CD4-positive, alpha-beta T cell (primary cell): ENCODE measurements at regions not wholly inside any gene's neighbourhood (a gene's known extent, or its start where the extent isn't known, plus 50 kb on each side); places are given as distances from the start of the nearest gene placed in this dataset.

Source experiments
- ATAC-seq: fragments of 200-7000 bp; cut with Tn5 transposase; one replicate; pipeline ENCODE4 v1.10.0; 2022; ENCODE audit warnings: mild to moderate bottlenecking; ENCODE audit not compliant: poor library complexity
- CTCF ChIA-PET: fragments of 350-600 bp; sonication (Branson Sonifier 250); formaldehyde crosslinking; loops from one replicate; lab custom pipeline; 2021; ENCODE audit warnings: antibody characterized with exemption, inconsistent platforms; lab: Charles Lee
- POLR2A ChIA-PET: fragments of 350-600 bp; sonication (Branson Sonifier 250); formaldehyde crosslinking; loops from one replicate; lab custom pipeline; 2021; ENCODE audit warnings: antibody characterized with exemption, inconsistent platforms; lab: Charles Lee
- DNase-seq, 14 experiments: peaks; one replicate each; pipeline ENCODE4 v3.0.0-alpha.2; 2013 to 2020; ENCODE audit warnings: mixed read lengths in 2 of 14
- H3K27ac ChIP-seq, 2 donors: one replicate each; pipeline versions ENCODE4 v1.5.1 to v1.7.0; 2013; ENCODE audit warnings: low read length in 2 of 2, low read depth in 1 of 2, mild to moderate bottlenecking in 1 of 2
- H3K27me3 ChIP-seq, 2 experiments: 1 replicate in 1 of 2; 2 replicates in 1 of 2; pipeline versions ENCODE4 v1.6.1 to v1.7.0; 2013; ENCODE audit warnings: low read length in 2 of 2, control low read depth in 1 of 2, mild to moderate bottlenecking in 1 of 2, moderate library complexity in 1 of 2; ENCODE audit not compliant: insufficient read depth in 2 of 2, control insufficient read depth in 1 of 2
- H3K36me3 ChIP-seq: one replicate; pipeline ENCODE4 v1.6.1; 2013; ENCODE audit warnings: low read length, control low read depth; ENCODE audit not compliant: insufficient read depth
- H3K4me1 ChIP-seq: one replicate; pipeline ENCODE4 v1.6.1; 2013; ENCODE audit warnings: low read length, control low read depth; ENCODE audit not compliant: insufficient read depth
- H3K4me3 ChIP-seq: one replicate; pipeline ENCODE4 v1.5.1; 2013; ENCODE audit warnings: mild to moderate bottlenecking, low read length, moderate library complexity
- H3K9me3 ChIP-seq, 2 experiments: 1 replicate in 1 of 2; 2 replicates in 1 of 2; pipeline versions ENCODE4 v1.6.1 to v1.7.0; 2013; ENCODE audit warnings: low read length in 2 of 2, mild to moderate bottlenecking in 2 of 2, control low read depth in 1 of 2, moderate library complexity in 1 of 2; ENCODE audit not compliant: control insufficient read depth in 1 of 2, insufficient read depth in 1 of 2
- H3K27ac Mint-ChIP-seq: one replicate; pipeline ENCODE4 v1.8.0; 2020; ENCODE audit warnings: mixed read lengths
- H3K27me3 Mint-ChIP-seq: one replicate; pipeline ENCODE4 v1.8.0; 2021; ENCODE audit warnings: mixed read lengths
- H3K36me3 Mint-ChIP-seq: one replicate; pipeline ENCODE4 v1.8.0; 2021; ENCODE audit warnings: low read depth, mixed read lengths
- H3K4me1 Mint-ChIP-seq: one replicate; pipeline ENCODE4 v1.8.0; 2021; ENCODE audit warnings: low read depth, mixed read lengths
- H3K4me3 Mint-ChIP-seq: one replicate; pipeline ENCODE4 v1.8.0; 2020; ENCODE audit warnings: mild to moderate bottlenecking, mixed read lengths
- H3K9me3 Mint-ChIP-seq: one replicate; pipeline ENCODE4 v1.8.0; 2020; ENCODE audit warnings: mixed read lengths
- intact Hi-C, 2 experiments: fragments of 100-400 bp; cut with DNase I in 1 of 2; cut with micrococcal nuclease in 1 of 2; formaldehyde crosslinking; loops; one replicate each; pipeline versions ENCODE4 v1.15.1 to v1.9.0; 2023 to 2025; cut with DNase I, micrococcal nuclease
- TF ChIP-seq, protein P1 (sequence below): fragments of 200-600 bp; IDR thresholded peaks from one replicate; pipeline ENCODE4 v1.8.0; 2022; ENCODE audit warnings: antibody characterized with exemption, mild to moderate bottlenecking

DNA sequence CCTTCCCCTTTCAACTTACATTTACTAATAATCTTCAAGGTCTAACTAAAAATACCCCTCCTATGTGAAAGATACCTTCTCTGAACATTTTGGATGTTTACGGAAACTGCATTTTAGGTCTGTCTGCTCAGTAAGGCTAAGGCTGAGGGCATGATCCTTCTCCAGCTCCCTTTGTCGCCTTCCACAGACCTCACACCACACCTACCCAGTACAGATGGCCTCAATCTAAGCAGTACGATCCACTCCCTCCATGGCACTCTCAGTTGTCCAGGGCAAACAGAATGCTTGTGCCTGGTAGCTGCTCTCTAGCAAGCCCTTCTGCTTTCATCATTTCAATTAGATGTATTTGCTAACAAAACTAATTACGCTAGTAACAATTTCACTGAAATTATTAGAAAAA, 178.3 kb downstream of the CNTN3 start:
- Mint-ChIP-seq H3K27me3 (no peaks in the 10 kb centered on the region), H3K36me3 (no peaks in the 10 kb centered on the region), H3K27ac (no peak overlapping the region), H3K9me3 (peaks cover 8% of the 10 kb centered on the region), H3K4me3 (no peak overlapping the region), H3K4me1 (no peaks in the 10 kb centered on the region)
- Histone ChIP-seq H3K9me3 (peaks cover 0 to 4% of the 10 kb centered on the region in 2 experiments), H3K27me3 (no peaks in the 10 kb centered on the region), H3K4me3 (no peak overlapping the region), H3K36me3 (no peaks in the 10 kb centered on the region), H3K27ac (no peak overlapping the region), H3K4me1 (no peaks in the 10 kb centered on the region)
- CTCF ChIA-PET = no interaction called here
- no peak for ATAC-seq
- TF ChIP-seq, protein P1, sequence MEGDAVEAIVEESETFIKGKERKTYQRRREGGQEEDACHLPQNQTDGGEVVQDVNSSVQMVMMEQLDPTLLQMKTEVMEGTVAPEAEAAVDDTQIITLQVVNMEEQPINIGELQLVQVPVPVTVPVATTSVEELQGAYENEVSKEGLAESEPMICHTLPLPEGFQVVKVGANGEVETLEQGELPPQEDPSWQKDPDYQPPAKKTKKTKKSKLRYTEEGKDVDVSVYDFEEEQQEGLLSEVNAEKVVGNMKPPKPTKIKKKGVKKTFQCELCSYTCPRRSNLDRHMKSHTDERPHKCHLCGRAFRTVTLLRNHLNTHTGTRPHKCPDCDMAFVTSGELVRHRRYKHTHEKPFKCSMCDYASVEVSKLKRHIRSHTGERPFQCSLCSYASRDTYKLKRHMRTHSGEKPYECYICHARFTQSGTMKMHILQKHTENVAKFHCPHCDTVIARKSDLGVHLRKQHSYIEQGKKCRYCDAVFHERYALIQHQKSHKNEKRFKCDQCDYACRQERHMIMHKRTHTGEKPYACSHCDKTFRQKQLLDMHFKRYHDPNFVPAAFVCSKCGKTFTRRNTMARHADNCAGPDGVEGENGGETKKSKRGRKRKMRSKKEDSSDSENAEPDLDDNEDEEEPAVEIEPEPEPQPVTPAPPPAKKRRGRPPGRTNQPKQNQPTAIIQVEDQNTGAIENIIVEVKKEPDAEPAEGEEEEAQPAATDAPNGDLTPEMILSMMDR = no peak
- no peak for DNase-seq
- intact Hi-C loops = no loop called here
- POLR2A ChIA-PET = no interaction called here

DNA sequence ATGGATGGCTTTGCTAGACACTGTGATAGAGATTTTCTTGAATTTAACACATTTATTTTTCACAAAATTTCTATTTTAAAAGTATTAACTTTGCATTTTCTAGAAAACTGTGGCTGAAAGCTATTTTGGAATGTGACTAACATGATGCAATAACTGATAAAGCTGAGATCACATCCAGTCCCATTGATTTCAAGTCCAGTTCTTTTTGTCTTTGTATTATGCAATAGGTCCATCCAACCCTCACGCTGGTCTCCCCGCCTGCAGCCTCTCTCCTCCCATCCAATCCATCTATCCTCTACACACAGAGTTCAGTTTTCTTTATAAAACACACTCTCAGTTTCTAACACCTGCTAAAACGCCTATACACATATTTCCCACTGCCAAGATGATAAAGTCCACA, 178.8 kb downstream of the CNTN3 start:
- no peaks in the 10 kb centered on the region for H3K4me1 Mint-ChIP-seq
- H3K27ac ChIP-seq = no peak overlapping the region
- no peak overlapping the region for H3K27ac Mint-ChIP-seq
- no peak overlapping the region for H3K4me3 ChIP-seq
- H3K36me3 ChIP-seq = no peaks in the 10 kb centered on the region
- H3K9me3 ChIP-seq = peaks cover 0 to 4% of the 10 kb centered on the region in 2 experiments
- no peak overlapping the region for H3K4me3 Mint-ChIP-seq
- H3K27me3 ChIP-seq = no peaks in the 10 kb centered on the region
- TF ChIP-seq, protein P1 = no peak
- intact Hi-C loops = no loop called here
- H3K36me3 Mint-ChIP-seq = no peaks in the 10 kb centered on the region
- no peak for ATAC-seq
- no peak for DNase-seq
- CTCF ChIA-PET = no interaction called here
- POLR2A ChIA-PET = no interaction called here
- H3K4me1 ChIP-seq = no peaks in the 10 kb centered on the region
- peaks cover 8% of the 10 kb centered on the region for H3K9me3 Mint-ChIP-seq
- no peaks in the 10 kb centered on the region for H3K27me3 Mint-ChIP-seq

DNA sequence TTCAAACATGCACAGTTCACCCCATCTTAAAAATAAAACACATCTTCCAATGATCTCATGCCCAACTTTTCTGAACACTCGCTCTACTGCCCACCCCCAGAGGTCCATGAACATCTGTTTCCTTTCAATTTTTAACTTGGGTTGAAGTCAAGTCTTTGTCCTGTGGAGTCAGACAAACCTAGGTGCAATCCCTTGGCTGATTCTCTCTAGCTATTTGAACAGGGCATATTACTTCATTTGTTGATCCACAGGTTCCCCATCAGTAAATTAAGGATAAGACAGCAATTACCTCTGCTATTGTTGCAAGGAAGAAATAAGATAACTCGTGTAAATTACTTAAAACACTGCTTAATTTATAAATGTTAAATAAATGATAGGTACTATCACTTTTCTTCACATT, 180.1 kb downstream of the CNTN3 start:
- intact Hi-C loops = no loop called here
- Histone ChIP-seq H3K9me3 (peaks cover 0 to 4% of the 10 kb centered on the region in 2 experiments), H3K36me3 (no peaks in the 10 kb centered on the region), H3K27me3 (no peaks in the 10 kb centered on the region), H3K27ac (no peak overlapping the region), H3K4me3 (no peak overlapping the region), H3K4me1 (no peaks in the 10 kb centered on the region)
- H3K27ac Mint-ChIP-seq = no peak overlapping the region
- H3K27me3 Mint-ChIP-seq = no peaks in the 10 kb centered on the region
- POLR2A ChIA-PET = no interaction called here
- TF ChIP-seq, protein P1 = no peak
- CTCF ChIA-PET = no interaction called here
- DNase-seq (no peak), ATAC-seq (no peak)
- peaks cover 8% of the 10 kb centered on the region for H3K9me3 Mint-ChIP-seq
- no peaks in the 10 kb centered on the region for H3K36me3 Mint-ChIP-seq
- no peak overlapping the region for H3K4me3 Mint-ChIP-seq
- no peaks in the 10 kb centered on the region for H3K4me1 Mint-ChIP-seq
